GM21526 (cell line): ENCODE measurements at regions not wholly inside any gene's neighbourhood (a gene's known extent, or its start where the extent isn't known, plus 50 kb on each side); places are given as distances from the start of the nearest gene placed in this dataset.

Experiments
- ATAC-seq: cut with Tn5 transposase; IDR thresholded peaks from one replicate; pipeline ENCODE4 v1.9.1; 2021; ENCODE audit warnings: moderate library complexity; ENCODE audit not compliant: unreplicated experiment, low FRiP score

- no peak for ATAC-seq
Observed at GRCh38 chr2:128619471-128620325, 301.0 kb upstream of the HS6ST1 start.

- ATAC-seq, result no peak
Observed at GRCh38 chr2:128621074-128621473, 302.4 kb upstream of the HS6ST1 start.

DNA sequence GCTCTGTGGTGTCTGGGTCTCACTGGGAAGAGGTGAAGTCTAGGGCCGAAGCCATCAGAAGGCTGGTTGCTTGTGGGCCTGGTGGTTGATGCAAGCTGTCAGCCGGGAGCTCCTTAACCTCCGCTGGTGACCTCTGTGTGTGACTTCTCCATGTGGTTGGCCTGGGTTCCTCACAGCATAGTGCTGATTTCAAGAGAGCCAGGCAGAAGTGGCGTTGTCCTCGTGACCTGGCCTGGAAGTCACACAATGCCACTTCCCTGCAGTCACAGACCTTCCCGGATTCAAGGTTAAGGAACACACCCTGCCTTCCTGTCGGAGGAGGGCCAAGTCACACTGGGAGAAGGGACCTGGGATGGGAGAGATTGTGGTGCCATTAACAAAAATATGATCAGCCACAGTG, 303.7 kb upstream of the HS6ST1 start:
- ATAC-seq, result no peak

DNA sequence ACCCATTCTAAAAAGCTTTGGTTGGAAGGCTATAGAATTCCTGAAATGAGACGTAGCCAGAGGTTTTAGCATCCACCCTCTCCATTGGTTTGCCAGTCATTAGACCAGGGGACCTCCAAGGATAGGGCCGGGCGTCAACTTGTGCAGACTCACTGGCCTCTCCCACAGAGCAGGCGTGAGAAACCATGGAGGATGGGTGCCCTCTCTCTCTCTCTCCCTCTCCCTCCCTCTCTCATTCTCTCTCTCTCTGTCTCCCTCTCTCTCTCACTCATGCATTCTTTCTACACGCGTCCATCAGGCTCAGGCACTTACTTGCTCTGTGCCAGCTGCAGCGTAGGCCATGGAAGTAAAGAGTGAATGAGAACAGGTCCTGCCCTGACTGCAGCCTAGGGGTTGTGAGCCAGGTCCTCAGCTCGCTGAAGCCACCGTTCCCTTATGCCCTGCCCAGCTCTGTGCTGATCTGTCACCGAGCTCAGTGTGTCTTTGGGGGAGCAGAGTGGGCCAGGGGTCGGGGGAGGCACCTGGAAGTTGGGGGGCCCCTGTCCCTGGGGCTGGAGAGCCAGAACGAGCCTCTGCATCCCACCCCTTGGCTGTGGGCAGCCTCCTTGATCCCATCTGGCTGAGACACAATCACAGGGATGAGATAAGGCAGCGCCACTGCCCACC, 304.4 kb upstream of the HS6ST1 start:
- no peak for ATAC-seq

DNA sequence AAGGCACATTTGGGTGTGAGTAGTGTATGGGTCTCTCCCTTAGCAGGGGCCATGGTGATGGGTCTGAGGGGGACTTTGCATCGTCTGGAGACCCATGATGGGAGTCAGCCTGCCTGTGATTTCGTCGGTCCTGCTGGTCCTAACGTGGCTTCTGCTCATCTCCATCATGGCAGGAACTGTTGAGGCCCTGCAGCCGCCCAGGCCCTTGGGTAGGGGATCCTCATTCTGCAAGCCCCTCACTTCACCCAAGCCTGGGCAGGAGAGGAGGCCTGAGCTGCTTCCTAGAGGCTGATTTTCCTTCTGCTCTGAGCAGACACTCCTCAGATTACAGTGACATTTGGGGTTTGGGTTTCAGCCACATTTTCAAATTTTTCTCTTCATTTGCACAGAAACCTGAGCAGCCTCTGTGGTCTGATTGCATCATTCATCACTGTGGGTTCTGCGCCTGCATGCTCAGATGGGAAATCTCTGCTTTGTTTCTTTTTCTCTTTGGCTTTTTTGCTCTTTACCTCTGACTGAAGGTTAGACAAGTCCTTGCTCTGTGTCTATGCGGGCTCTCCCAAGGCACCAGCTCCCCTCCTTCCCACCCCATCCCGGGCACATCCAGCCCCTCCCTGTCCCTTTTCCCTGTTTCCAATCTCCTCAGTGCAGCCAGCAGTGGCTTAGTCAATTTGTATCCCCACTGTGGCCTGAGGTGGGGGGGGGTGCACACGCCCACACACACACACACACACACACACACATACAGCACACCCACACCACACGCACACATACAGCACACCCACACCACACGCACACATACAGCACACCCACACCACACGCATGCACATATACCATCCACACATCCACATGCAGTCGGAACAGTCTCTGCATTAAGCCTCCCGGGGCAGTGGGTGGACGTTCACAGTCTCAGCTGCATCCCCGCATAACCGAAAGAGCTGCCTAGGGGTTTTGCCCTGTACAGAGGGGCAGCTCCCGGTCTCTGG, 305.4 kb upstream of the HS6ST1 start:
- ATAC-seq, result peak; percentile 77

GRCh38 chr2:128624956-128625355, 306.3 kb upstream of the HS6ST1 start:
- no peak for ATAC-seq

- no peak for ATAC-seq
Observed at GRCh38 chr2:128625421-128625820, 306.8 kb upstream of the HS6ST1 start.

GRCh38 chr2:128625963-128626759, 307.5 kb upstream of the HS6ST1 start:
- no peak for ATAC-seq

DNA sequence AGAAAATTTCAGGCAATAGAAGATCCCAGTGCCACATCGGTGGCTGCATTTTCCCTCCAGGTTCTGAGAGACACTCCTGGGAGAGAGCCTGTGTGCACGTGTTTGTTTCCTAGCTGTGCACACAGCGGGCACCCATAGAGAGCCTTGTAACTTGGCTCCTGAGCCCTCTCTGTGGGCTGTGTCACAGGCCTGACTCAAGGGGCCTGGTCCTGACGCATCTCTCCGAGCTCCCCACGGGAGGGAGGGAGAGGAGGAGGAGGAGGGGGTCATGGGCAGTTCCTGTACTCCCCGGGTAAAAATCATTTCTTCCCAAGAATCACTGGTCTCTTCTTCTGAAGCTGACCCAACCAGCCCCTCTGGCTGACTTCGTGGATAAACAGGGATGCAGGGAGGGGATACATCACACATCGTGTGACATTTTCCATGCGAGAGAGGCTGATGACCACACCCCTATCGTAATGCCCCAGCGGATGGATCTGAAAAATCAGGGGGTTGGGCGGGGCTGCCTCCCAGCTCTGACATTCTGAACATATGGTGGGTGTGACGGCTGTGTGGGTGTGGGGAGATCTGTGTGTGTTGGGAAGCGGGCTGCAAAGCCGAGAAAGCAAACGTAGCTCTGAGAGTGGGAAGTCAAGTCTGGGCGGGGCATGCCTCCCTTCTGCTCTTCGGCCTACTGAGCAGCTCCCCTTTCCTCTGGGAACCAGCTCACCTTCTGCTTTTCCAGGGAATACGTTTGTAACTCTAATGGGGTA, 308.3 kb upstream of the HS6ST1 start:
- ATAC-seq, result no peak

DNA sequence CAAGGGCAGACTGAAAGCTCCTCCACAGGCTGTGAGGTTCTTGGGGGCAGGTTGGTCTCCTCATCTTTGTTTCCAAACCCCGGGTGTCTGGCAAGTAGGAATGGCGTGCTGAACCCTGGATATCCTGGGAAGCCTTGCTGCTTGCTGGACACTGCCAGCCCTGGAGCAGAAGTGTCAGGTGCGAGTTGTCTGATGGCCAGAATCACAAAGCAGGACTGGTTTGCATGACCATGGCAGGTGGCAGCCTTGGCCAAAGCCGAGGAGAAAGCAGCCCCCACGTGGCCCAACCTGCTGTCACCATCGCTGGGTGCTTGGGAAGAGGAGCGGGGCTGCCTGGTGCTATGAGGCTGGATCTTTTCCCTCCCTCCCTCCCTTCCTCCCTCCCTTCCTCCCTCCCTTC, 309.5 kb upstream of the HS6ST1 start:
- no peak for ATAC-seq

GRCh38 chr2:128628996-128629395, 310.3 kb upstream of the HS6ST1 start:
- no peak for ATAC-seq

DNA sequence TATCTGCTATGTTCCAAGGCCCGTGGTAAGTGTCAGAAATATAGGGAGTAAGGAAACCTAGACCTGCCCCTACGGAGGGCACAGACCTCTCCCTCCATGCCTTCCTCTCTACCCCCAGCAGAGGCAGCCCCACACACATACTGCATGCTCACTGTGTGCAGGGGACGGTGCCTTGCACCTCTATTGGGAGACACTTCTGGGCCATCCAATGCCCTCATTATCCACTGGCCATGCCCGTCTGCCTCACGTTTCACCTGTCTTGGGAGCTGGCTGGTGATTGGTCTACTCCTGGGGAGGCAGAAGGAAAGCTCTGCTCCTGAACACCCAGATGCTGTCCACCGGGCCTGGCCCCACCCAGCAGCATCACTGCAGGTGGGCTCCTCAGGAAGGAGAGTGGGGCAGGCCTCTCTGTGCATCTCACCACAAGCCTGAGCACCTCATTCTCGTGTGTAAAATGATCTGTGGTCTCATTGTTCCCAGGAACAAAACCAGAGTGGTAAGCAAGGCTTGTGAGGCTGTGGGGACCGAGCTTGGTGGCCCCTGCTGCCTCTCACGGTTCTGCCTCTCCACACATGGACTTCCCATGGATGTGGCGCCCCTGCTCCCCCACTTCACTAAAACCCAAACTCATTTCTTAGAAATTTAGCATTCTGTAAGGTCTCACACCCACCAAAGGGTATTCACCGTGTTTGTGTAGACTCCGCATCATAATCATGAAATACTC, 312.5 kb upstream of the HS6ST1 start:
- ATAC-seq, result no peak

GRCh38 chr2:128631698-128632500, 313.2 kb upstream of the HS6ST1 start:
- no peak for ATAC-seq

DNA sequence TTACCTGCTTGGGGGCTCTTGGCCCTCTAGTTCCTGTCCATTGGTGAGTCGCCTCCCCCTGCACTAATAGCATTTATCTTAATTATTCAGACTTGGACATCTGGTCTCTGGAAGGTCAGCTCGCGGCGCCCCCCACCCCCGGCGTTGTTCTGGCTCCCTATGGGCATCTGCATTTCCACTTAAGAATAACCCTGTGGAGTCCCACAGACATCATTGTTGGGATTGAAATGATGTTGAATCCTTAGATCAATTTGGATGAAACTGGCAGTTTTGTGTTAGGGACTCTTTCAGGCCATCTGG, 313.8 kb upstream of the HS6ST1 start:
- no peak for ATAC-seq

DNA sequence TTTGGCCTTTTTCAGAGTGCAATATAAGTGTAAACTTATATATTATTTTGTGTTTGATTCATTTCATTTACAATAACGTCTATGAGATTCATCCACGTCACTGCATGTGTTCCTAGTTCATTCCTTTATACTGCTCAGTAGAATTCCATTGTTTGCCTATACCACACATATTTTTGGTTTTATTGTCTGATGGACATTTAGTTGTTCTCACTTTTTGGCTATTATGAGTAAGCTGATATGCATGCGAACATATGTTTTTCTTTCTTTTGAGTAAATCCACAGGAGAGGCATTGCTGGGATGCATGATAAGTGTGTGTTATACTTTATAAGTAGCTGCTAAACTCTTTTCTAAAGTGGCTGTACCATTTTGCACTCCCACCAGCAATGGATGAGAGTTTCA, 314.8 kb upstream of the HS6ST1 start:
- ATAC-seq, result no peak

- ATAC-seq, result no peak
Observed at GRCh38 chr2:128635361-128635900, 316.8 kb upstream of the HS6ST1 start.

- ATAC-seq, result no peak
Observed at GRCh38 chr2:128636802-128637147, 318.1 kb upstream of the HS6ST1 start.
